ENCODE measurements at regions not wholly inside any gene's neighbourhood (a gene's known extent, or its start where the extent isn't known, plus 50 kb on each side); places are given as distances from the start of the nearest gene placed in this dataset.

DNA sequence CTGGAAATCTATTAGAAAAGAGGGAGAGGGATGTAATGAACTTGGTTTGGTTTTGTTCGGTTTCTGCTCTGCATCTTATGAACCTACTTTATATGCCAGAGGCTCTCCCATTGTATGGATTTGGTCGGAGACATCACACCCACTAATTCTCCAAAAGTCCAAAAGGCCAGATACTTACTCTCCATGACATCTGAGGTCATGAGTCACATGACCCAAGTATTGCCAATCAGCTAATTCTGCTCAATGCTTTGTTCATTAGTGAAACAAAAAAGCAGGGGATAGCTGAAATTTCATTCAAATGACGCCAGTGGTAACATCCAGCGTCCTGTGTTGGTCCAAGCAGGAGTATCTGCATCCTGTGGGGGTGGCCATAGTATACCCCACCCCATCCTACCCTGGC, 173.6 kb downstream of the TRIM33 start:
- H2AFZ ChIP-seq (replicated peaks; ENCODE audit: low read length, poor library complexity) = no peak overlapping the region
- TF ChIP-seq MAFK (IDR thresholded peaks at IDR 0.05; ENCODE audit: low read depth, low read length) (no peak), RFX5 (IDR thresholded peaks at IDR 0.05; ENCODE audit: low read depth, low read length) (no peak), FOS (IDR thresholded peaks at IDR 0.05; ENCODE audit: low read depth, low read length) (no peak), RAD21 (IDR thresholded peaks at IDR 0.05; ENCODE audit: low read length) (no peak)
- H2BK120ac ChIP-seq (ENCODE audit: low read depth, low read length) = no peak overlapping the region
- H3K9me1 ChIP-seq (ENCODE audit: insufficient read depth, low read length) = no peaks in the 10 kb centered on the region
- no peak overlapping the region for H2AK9ac ChIP-seq (replicated peaks; ENCODE audit: low read depth, low read length, poor library complexity)
- peaks cover under 1% of the 10 kb centered on the region; the same call in 1 of the 2 replicates for H3K4me1 ChIP-seq (ENCODE audit: control insufficient read depth, insufficient read depth, low read length)
- no peak for DNase-seq
- H3K23ac ChIP-seq (ENCODE audit: low read depth, low read length) = no peak overlapping the region
- no peaks in the 10 kb centered on the region for H3K79me1 ChIP-seq (ENCODE audit: low read depth in 1 of 2, low read length in 2 of 2)
- no peaks in the 10 kb centered on the region for H3K36me3 ChIP-seq (ENCODE audit: control insufficient read depth, insufficient read depth, low read length)
- H2BK20ac ChIP-seq (ENCODE audit: low read depth, low read length) = no peak overlapping the region
- no peak overlapping the region for H3K18ac ChIP-seq (ENCODE audit: low read depth, low read length)
- H2BK15ac ChIP-seq (ENCODE audit: low read depth, low read length) = no peak overlapping the region
- H3K9me3 ChIP-seq (ENCODE audit: control insufficient read depth, insufficient read depth, low read length) = no peaks in the 10 kb centered on the region
- no peak overlapping the region for H3K27ac ChIP-seq (ENCODE audit: insufficient read depth, low read length)
- in situ Hi-C loops (cut with MboI; ENCODE audit: low sequenced_read_pairs) (no loop called here), dilution Hi-C loops (cut with HindIII; ENCODE audit: low sequenced_read_pairs, unreplicated experiment) (no loop called here), intact Hi-C loops (cut with micrococcal nuclease) (no loop called here)
- no peak overlapping the region for H3K9ac ChIP-seq (ENCODE audit: low read depth, low read length)
- no peak overlapping the region for H3K4me2 ChIP-seq (ENCODE audit: low read depth, low read length)
- ATAC-seq (ENCODE audit: low read depth) = no peak
- no peaks in the 10 kb centered on the region for H4K20me1 ChIP-seq (ENCODE audit: insufficient read depth, low read length)
- WGBS, 2 experiments (ENCODE audit: extremely low coverage in 2 of 2, insufficient read length in 1 of 2) = no CpG with 5 or more reads among the region's 4 CpGs
- H3K4me3 ChIP-seq (ENCODE audit: insufficient read depth, low read depth, low read length) = no peak overlapping the region
- BruUV-seq (replicated peaks) = no TSS peak
- CTCF ChIA-PET = no interaction called here
- peaks cover 2% of the 10 kb centered on the region for H3K27me3 ChIP-seq (ENCODE audit: control insufficient read depth, insufficient read depth, low read length)
- POLR2A ChIA-PET (ENCODE audit: unreplicated experiment) = no interaction called here
- no peak overlapping the region for H3K14ac ChIP-seq (replicated peaks; ENCODE audit: low read depth, low read length)
- no peak overlapping the region for H4K8ac ChIP-seq (ENCODE audit: low read depth in 2 of 2, low read length in 2 of 2)
- no peak overlapping the region for H4K5ac ChIP-seq (ENCODE audit: low read depth, low read length)
- H2AK5ac ChIP-seq (ENCODE audit: low read depth, low read length) = no peak overlapping the region
- no peak overlapping the region for H3K56ac ChIP-seq (ENCODE audit: extremely low read depth, insufficient read depth, low read length)
- no peak overlapping the region for H3K4ac ChIP-seq (ENCODE audit: low read depth, low read length)
- no peak overlapping the region for H2BK5ac ChIP-seq (ENCODE audit: low read depth, low read length, poor library complexity, severe bottlenecking)
- H4K91ac ChIP-seq (ENCODE audit: insufficient read depth, low read depth, low read length) = no peak overlapping the region

Data from IMR-90 (cell line).